Panc1 (cell line): ENCODE measurements at regions not wholly inside any gene's neighbourhood (a gene's known extent, or its start where the extent isn't known, plus 50 kb on each side); places are given as distances from the start of the nearest gene placed in this dataset.

Experiments
- CTCF ChIP-seq: fragments of 450-650 bp; IDR thresholded peaks from 2 replicates; pipeline ENCODE4 v1.5.1; 2017; ENCODE audit warnings: mild to moderate bottlenecking
- POLR2AphosphoS5 ChIP-seq: IDR thresholded peaks from 2 replicates; pipeline ENCODE4 v1.6.1; 2012; ENCODE audit warnings: mild to moderate bottlenecking, low read depth, low read length, moderate library complexity

GRCh38 chr6:151740820-151741219 is 66.7 kb upstream of the ESR1 start:
- no peak for TF ChIP-seq CTCF
- no peak for TF ChIP-seq POLR2AphosphoS5
